Peyer's patch (tissue), 4 donors: ENCODE measurements at regions not wholly inside any gene's neighbourhood (a gene's known extent, or its start where the extent isn't known, plus 50 kb on each side); places are given as distances from the start of the nearest gene placed in this dataset.
"Not testable (repeated sequence)": the region's sequence is repeated elsewhere in the genome, so short reads cannot be mapped to it uniquely, and the experiment has no call there.

Experiments used
- DNase-seq, 3 donors: peaks; one replicate each; pipeline ENCODE4 v3.0.0-alpha.2; 2017 to 2019
- H3K27ac ChIP-seq, 4 donors: fragments of 200-600 bp; sonication (generic); one replicate each; pipeline ENCODE4 v1.5.1; 2016 to 2019
- H3K27me3 ChIP-seq, 2 donors: fragments of 200-600 bp; sonication (generic); one replicate each; pipeline ENCODE4 v1.5.1; 2019
- H3K36me3 ChIP-seq, 3 donors: fragments of 200-600 bp; sonication (generic); one replicate each; pipeline ENCODE4 v1.5.1; 2016 to 2019
- H3K4me1 ChIP-seq, 4 donors: fragments of 200-600 bp; sonication (generic); one replicate each; pipeline ENCODE4 v1.5.1; 2016 to 2019
- H3K4me3 ChIP-seq, 4 donors: fragments of 200-600 bp; sonication (generic); 1 replicate in 3 of 4; 2 replicates in 1 of 4; pipeline ENCODE4 v1.5.1; 2016 to 2019; ENCODE audit warnings: mild to moderate bottlenecking in 1 of 4
- H3K9me3 ChIP-seq, 4 donors: fragments of 200-600 bp; sonication (generic); one replicate each; pipeline ENCODE4 v1.5.1; 2016 to 2019; ENCODE audit warnings: mild to moderate bottlenecking in 1 of 4
- POLR2A ChIP-seq, 2 donors: fragments of 450-650 bp; IDR thresholded peaks; one replicate each; pipeline ENCODE4 v1.5.1; 2017; ENCODE audit warnings: antibody characterized with exemption in 2 of 2, mild to moderate bottlenecking in 2 of 2, moderate library complexity in 2 of 2
- TF ChIP-seq, protein P1 (sequence below), 6 experiments: fragments of 450-650 bp in 4 of 6; fragments of 200-600 bp in 2 of 6; sonication (generic) in 1 of 6; IDR thresholded peaks; one replicate each; pipeline ENCODE4 v1.5.1; 2017 to 2019; ENCODE audit warnings: antibody characterized with exemption in 6 of 6, mild to moderate bottlenecking in 3 of 6, moderate library complexity in 1 of 6

DNA sequence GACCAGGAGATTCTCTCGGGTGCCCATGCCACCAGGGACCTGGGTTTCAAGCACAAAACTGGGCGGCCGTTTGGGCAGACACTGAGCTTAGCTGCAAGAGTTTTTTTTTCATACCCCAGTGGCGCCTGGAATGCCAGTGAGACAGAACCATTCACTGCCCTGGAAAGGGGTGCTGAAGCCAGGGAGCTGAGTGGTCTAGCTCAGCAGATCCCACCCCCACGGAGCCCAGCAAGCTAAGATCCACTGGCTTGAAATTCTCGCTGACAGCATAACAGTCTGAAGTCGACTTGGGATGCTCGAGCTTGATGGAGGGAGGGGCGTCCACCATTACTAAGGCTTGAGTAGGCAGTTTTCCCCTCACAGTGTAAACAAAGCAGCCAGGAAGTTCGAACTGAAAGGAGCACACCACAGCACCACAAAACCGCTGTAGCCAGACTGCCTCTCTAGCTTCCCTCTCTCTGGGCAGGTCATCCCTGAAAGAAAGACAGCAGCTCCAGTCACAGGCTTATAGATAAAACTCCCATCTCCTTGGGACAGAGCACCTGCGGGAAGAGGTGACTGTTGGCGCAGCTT lies 157.7 kb downstream of the GIPC2 start:
- H3K4me3 ChIP-seq, H3K27me3 ChIP-seq, H3K9me3 ChIP-seq, H3K27ac ChIP-seq, DNase-seq, H3K4me1 ChIP-seq, H3K36me3 ChIP-seq: not testable (repeated sequence)

DNA sequence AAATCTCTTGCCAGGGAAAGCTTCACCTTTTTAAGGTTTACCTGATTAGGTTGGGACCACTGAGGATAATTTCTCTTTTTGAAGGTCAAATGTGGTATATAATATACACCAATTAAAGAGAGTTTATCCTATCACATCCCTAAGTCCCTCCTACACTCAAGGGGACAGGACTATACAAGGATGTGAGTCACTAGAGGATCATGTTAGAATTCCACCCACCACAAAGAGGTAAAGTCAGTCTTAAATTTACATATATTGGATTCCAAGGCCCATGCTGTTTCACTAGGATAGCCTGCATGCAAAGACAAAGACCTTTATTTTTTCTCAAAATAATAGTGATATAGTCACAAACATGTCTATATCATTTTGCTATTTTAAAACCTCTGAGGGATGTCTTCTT lies 164.4 kb downstream of the GIPC2 start:
- Histone ChIP-seq H3K36me3 (no peaks in the 10 kb centered on the region), H3K4me3 (no peak overlapping the region), H3K9me3 (peaks cover 0 to 18% (median 0%) of the 10 kb centered on the region in 4 donors), H3K27me3 (no peaks in the 10 kb centered on the region), H3K4me1 (no peaks in the 10 kb centered on the region), H3K27ac (no peak overlapping the region)
- no peak for TF ChIP-seq POLR2A (IDR thresholded peaks at IDR 0.05)
- TF ChIP-seq, protein P1, sequence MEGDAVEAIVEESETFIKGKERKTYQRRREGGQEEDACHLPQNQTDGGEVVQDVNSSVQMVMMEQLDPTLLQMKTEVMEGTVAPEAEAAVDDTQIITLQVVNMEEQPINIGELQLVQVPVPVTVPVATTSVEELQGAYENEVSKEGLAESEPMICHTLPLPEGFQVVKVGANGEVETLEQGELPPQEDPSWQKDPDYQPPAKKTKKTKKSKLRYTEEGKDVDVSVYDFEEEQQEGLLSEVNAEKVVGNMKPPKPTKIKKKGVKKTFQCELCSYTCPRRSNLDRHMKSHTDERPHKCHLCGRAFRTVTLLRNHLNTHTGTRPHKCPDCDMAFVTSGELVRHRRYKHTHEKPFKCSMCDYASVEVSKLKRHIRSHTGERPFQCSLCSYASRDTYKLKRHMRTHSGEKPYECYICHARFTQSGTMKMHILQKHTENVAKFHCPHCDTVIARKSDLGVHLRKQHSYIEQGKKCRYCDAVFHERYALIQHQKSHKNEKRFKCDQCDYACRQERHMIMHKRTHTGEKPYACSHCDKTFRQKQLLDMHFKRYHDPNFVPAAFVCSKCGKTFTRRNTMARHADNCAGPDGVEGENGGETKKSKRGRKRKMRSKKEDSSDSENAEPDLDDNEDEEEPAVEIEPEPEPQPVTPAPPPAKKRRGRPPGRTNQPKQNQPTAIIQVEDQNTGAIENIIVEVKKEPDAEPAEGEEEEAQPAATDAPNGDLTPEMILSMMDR (IDR thresholded peaks at IDR 0.05), result no peak
- no peak for DNase-seq

DNA sequence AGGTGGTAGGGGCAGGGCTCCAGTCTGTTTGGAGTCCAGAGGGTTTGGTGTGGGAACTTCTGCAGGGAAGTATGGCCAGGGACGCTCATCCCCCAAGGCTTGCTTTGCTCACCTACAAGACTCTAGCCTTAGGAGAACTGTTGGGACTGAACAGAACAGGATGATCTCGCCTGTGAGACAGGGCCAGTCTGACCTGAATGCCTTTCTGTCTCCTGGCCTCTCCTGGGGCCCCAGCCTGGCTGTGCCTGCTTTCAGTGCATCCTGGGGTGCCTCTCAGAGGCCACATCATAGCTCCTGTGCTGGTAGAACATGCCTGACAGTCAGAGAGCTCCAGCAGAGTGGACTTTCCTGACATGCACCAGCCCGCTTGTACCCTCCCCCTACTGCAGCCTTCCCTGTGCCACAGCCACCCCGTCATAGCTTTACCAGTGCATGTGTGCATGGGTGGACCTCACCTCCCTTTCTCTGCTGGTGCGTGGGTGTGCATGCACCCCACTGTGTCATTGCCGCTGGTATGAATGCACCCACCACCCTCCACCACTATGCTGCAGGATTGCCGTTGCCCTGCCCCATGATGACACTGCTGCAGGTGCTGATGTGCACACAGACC lies 165.8 kb downstream of the GIPC2 start:
- TF ChIP-seq, protein P1 (IDR thresholded peaks at IDR 0.05), result no peak
- no peak for TF ChIP-seq POLR2A (IDR thresholded peaks at IDR 0.05)
- no peaks in the 10 kb centered on the region for H3K4me1 ChIP-seq
- peaks cover 0 to 18% (median 0%) of the 10 kb centered on the region in 4 donors for H3K9me3 ChIP-seq
- no peaks in the 10 kb centered on the region for H3K27me3 ChIP-seq
- no peak for DNase-seq
- H3K4me3 ChIP-seq, result no peak overlapping the region
- no peak overlapping the region for H3K27ac ChIP-seq
- H3K36me3 ChIP-seq, result no peaks in the 10 kb centered on the region

DNA sequence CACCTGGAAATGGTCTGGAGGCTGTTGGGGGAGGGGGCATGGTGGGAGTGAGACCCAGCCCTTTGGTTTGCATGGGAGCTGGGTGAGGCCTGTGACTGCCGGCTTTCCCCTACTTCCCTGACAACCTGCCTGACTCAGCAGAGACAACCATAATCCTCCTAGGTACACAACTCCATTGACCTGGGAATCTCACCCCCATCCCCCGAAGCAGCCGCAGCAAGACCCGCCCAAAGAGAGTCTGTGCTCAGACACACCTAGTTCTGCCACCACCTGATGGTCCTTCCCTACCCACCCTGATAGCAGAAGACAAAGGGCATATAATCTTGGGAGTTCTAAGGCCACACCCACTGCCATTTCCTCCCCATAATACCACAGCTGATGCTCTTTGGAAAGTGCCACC lies 168.6 kb downstream of the GIPC2 start:
- Histone ChIP-seq H3K27me3 (no peaks in the 10 kb centered on the region), H3K27ac (no peak overlapping the region), H3K4me3 (no peak overlapping the region), H3K9me3 (peaks cover 0 to 27% (median 0%) of the 10 kb centered on the region in 4 donors), H3K4me1 (no peaks in the 10 kb centered on the region), H3K36me3 (no peaks in the 10 kb centered on the region)
- DNase-seq, result no peak
- no peak for TF ChIP-seq POLR2A (IDR thresholded peaks at IDR 0.05)
- TF ChIP-seq, protein P1 (IDR thresholded peaks at IDR 0.05), result no peak

DNA sequence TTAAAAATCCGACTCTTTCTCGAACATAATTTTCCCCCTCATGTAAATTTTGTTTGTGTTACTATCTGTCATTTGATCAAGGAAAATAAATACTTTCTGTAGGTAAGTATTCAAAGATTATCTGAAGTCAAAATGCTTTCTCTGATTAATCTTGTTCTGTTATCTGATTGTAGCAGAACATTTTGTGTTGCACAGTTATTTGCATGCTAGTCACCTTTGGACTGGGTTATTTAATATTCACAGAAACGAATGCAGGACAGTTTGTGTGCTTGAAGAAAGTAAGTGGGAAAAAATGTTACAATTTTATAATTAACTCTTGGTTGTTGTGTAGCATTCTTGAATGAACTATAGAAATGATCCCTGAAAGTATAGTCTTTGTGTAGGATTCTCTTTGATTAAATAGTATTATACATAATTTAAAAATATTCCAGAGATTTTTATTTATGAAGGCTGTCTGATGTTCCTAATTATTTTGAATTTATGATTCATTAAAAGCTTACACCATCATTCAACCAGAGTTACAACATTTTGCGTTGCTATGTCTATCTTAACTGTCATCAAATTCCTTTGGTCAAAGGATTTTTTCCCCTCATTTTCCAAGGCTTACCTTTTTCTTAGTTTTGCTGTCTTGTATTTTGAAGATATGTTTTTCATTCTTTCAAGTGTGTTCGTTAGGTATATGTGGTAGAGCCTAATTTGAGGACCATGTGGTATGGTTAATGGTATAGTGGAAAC lies 176.6 kb downstream of the GIPC2 start:
- Histone ChIP-seq H3K27me3 (no peaks in the 10 kb centered on the region), H3K4me3 (no peak overlapping the region), H3K36me3 (no peaks in the 10 kb centered on the region), H3K9me3 (peaks cover 0 to 9% (median 0%) of the 10 kb centered on the region in 4 donors), H3K4me1 (no peaks in the 10 kb centered on the region), H3K27ac (no peak overlapping the region)
- no peak for DNase-seq
- TF ChIP-seq, protein P1 (IDR thresholded peaks at IDR 0.05), result no peak
- TF ChIP-seq POLR2A (IDR thresholded peaks at IDR 0.05), result no peak

DNA sequence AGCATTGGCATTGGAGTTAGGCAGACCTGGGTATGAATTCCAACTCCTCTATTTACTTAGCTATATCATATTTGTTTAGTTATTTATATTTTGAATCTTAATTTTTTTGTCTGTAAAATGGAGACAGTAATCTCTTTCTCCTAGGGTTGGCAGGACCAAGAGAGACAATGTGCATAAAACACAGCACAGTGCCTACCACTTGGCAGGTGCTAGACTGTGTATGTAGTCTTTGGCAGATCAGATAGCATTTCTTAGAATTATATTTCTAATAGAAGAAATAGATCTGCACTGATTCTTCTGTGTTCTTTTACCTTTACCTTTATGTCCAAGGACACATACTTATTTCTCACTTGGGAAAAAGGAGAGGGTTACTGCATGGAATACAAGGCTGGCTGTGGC lies 177.2 kb downstream of the GIPC2 start:
- no peak overlapping the region for H3K4me3 ChIP-seq
- no peaks in the 10 kb centered on the region for H3K4me1 ChIP-seq
- no peak overlapping the region for H3K27ac ChIP-seq
- no peaks in the 10 kb centered on the region for H3K27me3 ChIP-seq
- H3K36me3 ChIP-seq, result no peaks in the 10 kb centered on the region
- DNase-seq, result no peak
- H3K9me3 ChIP-seq, result peaks cover 0 to 9% (median 0%) of the 10 kb centered on the region in 4 donors
- TF ChIP-seq, protein P1 (IDR thresholded peaks at IDR 0.05), result no peak
- TF ChIP-seq POLR2A (IDR thresholded peaks at IDR 0.05), result no peak
